ENCODE measurements at regions not wholly inside any gene's neighbourhood (a gene's known extent, or its start where the extent isn't known, plus 50 kb on each side); places are given as distances from the start of the nearest gene placed in this dataset.

GRCh38 chr19:16000024-16000663 lies 51.3 kb downstream of the OR10H4 start:
- Histone ChIP-seq H3K27me3 (ENCODE audit: insufficient read depth, low read length) (no peaks in the 10 kb centered on the region), H3K36me3 (ENCODE audit: insufficient read depth, low read length) (no peaks in the 10 kb centered on the region), H3K79me2 (ENCODE audit: insufficient read depth, low read length) (no peaks in the 10 kb centered on the region), H2AFZ (ENCODE audit: low read length) (peak overlapping the region; percentile 62), H3K4me2 (ENCODE audit: insufficient read depth, low read length) (peak overlapping the region; percentile 81), H3K27ac (ENCODE audit: low read depth, low read length) (no peak overlapping the region), H4K20me1 (ENCODE audit: insufficient read depth, low read length) (no peaks in the 10 kb centered on the region), H3K4me3 (ENCODE audit: insufficient read depth, low read length) (peak overlapping the region; percentile 51), H3K9me3 (ENCODE audit: low read depth, low read length) (no peaks in the 10 kb centered on the region), H3K4me1 (ENCODE audit: insufficient read depth, low read length) (peaks cover 30% of the 10 kb centered on the region)
- TF ChIP-seq CTCF (IDR thresholded peaks at IDR 0.05; ENCODE audit: extremely low read depth, low read depth, low read length): no peak
- DNase-seq (ENCODE audit: insufficient read length, low spot score, missing footprints): peak; percentile 35

GRCh38 chr19:16001481-16002312 lies 52.9 kb downstream of the OR10H4 start:
- peak overlapping the region; percentile 34 for H3K27ac ChIP-seq (ENCODE audit: low read depth, low read length)
- TF ChIP-seq CTCF (IDR thresholded peaks at IDR 0.05; ENCODE audit: extremely low read depth, low read depth, low read length): no peak
- DNase-seq (ENCODE audit: insufficient read length, low spot score, missing footprints): peak; percentile 82
- peaks cover 30% of the 10 kb centered on the region for H3K4me1 ChIP-seq (ENCODE audit: insufficient read depth, low read length)
- H3K36me3 ChIP-seq (ENCODE audit: insufficient read depth, low read length): no peaks in the 10 kb centered on the region
- H3K4me2 ChIP-seq (ENCODE audit: insufficient read depth, low read length): peak overlapping the region; percentile 85
- H3K9me3 ChIP-seq (ENCODE audit: low read depth, low read length): no peaks in the 10 kb centered on the region
- H2AFZ ChIP-seq (ENCODE audit: low read length): peak overlapping the region; percentile 93
- no peaks in the 10 kb centered on the region for H3K27me3 ChIP-seq (ENCODE audit: insufficient read depth, low read length)
- H4K20me1 ChIP-seq (ENCODE audit: insufficient read depth, low read length): no peaks in the 10 kb centered on the region
- no peaks in the 10 kb centered on the region for H3K79me2 ChIP-seq (ENCODE audit: insufficient read depth, low read length)
- peak overlapping the region; percentile 66 for H3K4me3 ChIP-seq (ENCODE audit: insufficient read depth, low read length)

GRCh38 chr19:16002406-16003384 lies 53.9 kb downstream of the OR10H4 start:
- H3K27ac ChIP-seq (ENCODE audit: low read depth, low read length): peak overlapping the region; percentile 34
- H4K20me1 ChIP-seq (ENCODE audit: insufficient read depth, low read length): no peaks in the 10 kb centered on the region
- peak; percentile 61 for DNase-seq (ENCODE audit: insufficient read length, low spot score, missing footprints)
- peak overlapping the region; percentile 93 for H2AFZ ChIP-seq (ENCODE audit: low read length)
- H3K4me1 ChIP-seq (ENCODE audit: insufficient read depth, low read length): peaks cover 30% of the 10 kb centered on the region
- H3K27me3 ChIP-seq (ENCODE audit: insufficient read depth, low read length): no peaks in the 10 kb centered on the region
- no peaks in the 10 kb centered on the region for H3K79me2 ChIP-seq (ENCODE audit: insufficient read depth, low read length)
- TF ChIP-seq CTCF (IDR thresholded peaks at IDR 0.05; ENCODE audit: extremely low read depth, low read depth, low read length): no peak
- H3K9me3 ChIP-seq (ENCODE audit: low read depth, low read length): no peaks in the 10 kb centered on the region
- peak overlapping the region; percentile 85 for H3K4me2 ChIP-seq (ENCODE audit: insufficient read depth, low read length)
- H3K36me3 ChIP-seq (ENCODE audit: insufficient read depth, low read length): no peaks in the 10 kb centered on the region
- peak overlapping the region; percentile 66 for H3K4me3 ChIP-seq (ENCODE audit: insufficient read depth, low read length)

All from osteoblast (primary cell).